HL-60/S4 (cell line): ENCODE measurements at regions not wholly inside any gene's neighbourhood (a gene's known extent, or its start where the extent isn't known, plus 50 kb on each side); places are given as distances from the start of the nearest gene placed in this dataset.
"Not testable (repeated sequence)": the region's sequence is repeated elsewhere in the genome, so short reads cannot be mapped to it uniquely, and the experiment has no call there.

Source experiments
- in situ Hi-C: fragments of 300-500 bp; cut with MboI; formaldehyde crosslinking; loops from 2 replicates; pipeline ENCODE4 v1.14.3; 2022; ENCODE audit warnings: low sequenced_read_pairs

GRCh38 chr2:238502088-238502810 lies 75.5 kb downstream of the ASB1 start:
- in situ Hi-C loops = no loop called here

GRCh38 chr2:238502956-238503791 lies 76.4 kb downstream of the ASB1 start:
- in situ Hi-C loops = no loop called here

GRCh38 chr2:238504181-238504931 lies 77.6 kb downstream of the ASB1 start:
- in situ Hi-C loops = no loop called here

- in situ Hi-C loops = no loop called here
These were observed 78.6 kb downstream of the ASB1 start for GRCh38 chr2:238505119-238505891.

- in situ Hi-C loops = no loop called here
These were observed 79.2 kb downstream of the ASB1 start for GRCh38 chr2:238505892-238506280.

- in situ Hi-C loops = no loop called here
These were observed 79.8 kb downstream of the ASB1 start for GRCh38 chr2:238506371-238507068.

- in situ Hi-C loops = no loop called here
These were observed 81.1 kb downstream of the ASB1 start for GRCh38 chr2:238507836-238508235.

GRCh38 chr2:238509151-238509835 lies 82.6 kb downstream of the ASB1 start:
- in situ Hi-C loops = no loop called here

- in situ Hi-C loops = no loop called here
These were observed 83.2 kb downstream of the ASB1 start for GRCh38 chr2:238509903-238510302.

- in situ Hi-C loops = no loop called here
These were observed 84.3 kb downstream of the ASB1 start for GRCh38 chr2:238510911-238511613.

- in situ Hi-C loops = no loop called here
These were observed 84.9 kb downstream of the ASB1 start for GRCh38 chr2:238511614-238511950.

- in situ Hi-C loops = no loop called here
These were observed 85.6 kb downstream of the ASB1 start for GRCh38 chr2:238512247-238512867.

- in situ Hi-C loops = no loop called here
These were observed 86.6 kb downstream of the ASB1 start for GRCh38 chr2:238513346-238513745.

GRCh38 chr2:238514024-238514423 lies 87.3 kb downstream of the ASB1 start:
- in situ Hi-C loops = not testable (repeated sequence)

- in situ Hi-C loops = no loop called here
These were observed 88.7 kb downstream of the ASB1 start for GRCh38 chr2:238515377-238515776.

GRCh38 chr2:238517209-238517608 lies 90.5 kb downstream of the ASB1 start:
- in situ Hi-C loops = no loop called here

- in situ Hi-C loops = no loop called here
These were observed 91.6 kb downstream of the ASB1 start for GRCh38 chr2:238518172-238518820.

- in situ Hi-C loops = no loop called here
These were observed 92.1 kb downstream of the ASB1 start for GRCh38 chr2:238518821-238519186.
